GM12872 (cell line): ENCODE measurements at regions not wholly inside any gene's neighbourhood (a gene's known extent, or its start where the extent isn't known, plus 50 kb on each side); places are given as distances from the start of the nearest gene placed in this dataset.

Experiments used
- TF ChIP-seq, protein P1 (sequence below): IDR thresholded peaks from 3 replicates; pipeline ENCODE4 v1.5.1; 2011; ENCODE audit warnings: low read depth, mild to moderate bottlenecking, low read length, moderate library complexity; ENCODE audit not compliant: insufficient read depth

DNA sequence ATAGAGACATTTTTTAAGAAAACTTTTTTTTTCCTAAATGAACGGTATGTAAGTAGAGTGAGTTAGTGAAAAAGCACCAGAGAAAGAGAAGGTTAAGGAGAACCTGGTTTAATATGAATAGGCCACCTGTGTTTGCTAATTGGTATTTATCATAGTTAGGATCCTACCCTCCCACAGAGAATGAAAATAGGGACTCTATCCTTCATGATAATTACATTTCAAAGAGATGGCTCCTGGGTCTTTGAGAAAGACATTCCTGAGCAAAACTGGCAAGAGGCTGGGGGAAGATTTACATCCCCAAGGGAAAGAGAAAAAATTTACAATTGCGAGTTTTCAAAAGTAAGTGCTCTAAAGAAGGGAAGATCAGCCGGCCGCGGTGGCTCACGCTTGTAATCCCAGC lies 1284.5 kb downstream of the SLITRK1 start:
- TF ChIP-seq, protein P1, sequence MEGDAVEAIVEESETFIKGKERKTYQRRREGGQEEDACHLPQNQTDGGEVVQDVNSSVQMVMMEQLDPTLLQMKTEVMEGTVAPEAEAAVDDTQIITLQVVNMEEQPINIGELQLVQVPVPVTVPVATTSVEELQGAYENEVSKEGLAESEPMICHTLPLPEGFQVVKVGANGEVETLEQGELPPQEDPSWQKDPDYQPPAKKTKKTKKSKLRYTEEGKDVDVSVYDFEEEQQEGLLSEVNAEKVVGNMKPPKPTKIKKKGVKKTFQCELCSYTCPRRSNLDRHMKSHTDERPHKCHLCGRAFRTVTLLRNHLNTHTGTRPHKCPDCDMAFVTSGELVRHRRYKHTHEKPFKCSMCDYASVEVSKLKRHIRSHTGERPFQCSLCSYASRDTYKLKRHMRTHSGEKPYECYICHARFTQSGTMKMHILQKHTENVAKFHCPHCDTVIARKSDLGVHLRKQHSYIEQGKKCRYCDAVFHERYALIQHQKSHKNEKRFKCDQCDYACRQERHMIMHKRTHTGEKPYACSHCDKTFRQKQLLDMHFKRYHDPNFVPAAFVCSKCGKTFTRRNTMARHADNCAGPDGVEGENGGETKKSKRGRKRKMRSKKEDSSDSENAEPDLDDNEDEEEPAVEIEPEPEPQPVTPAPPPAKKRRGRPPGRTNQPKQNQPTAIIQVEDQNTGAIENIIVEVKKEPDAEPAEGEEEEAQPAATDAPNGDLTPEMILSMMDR, result no peak

DNA sequence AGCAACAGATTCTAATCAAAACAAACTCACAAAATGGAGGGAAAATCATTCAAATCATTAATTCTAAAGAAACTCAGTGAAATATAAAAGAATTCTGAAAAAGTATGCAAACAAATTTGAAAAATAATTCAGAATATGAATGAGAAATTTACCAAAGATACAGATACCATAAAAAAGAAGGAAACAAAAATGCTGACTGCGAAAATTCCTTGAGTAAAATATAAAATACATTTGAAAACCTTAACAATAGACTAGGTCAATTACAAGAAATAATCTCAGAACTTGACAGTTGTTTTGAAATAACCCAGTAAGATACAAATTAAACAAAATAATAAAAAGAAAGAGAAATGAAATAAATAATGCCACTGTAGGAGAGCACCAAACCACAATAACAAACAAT lies 1289.0 kb downstream of the SLITRK1 start:
- TF ChIP-seq, protein P1, result no peak

DNA sequence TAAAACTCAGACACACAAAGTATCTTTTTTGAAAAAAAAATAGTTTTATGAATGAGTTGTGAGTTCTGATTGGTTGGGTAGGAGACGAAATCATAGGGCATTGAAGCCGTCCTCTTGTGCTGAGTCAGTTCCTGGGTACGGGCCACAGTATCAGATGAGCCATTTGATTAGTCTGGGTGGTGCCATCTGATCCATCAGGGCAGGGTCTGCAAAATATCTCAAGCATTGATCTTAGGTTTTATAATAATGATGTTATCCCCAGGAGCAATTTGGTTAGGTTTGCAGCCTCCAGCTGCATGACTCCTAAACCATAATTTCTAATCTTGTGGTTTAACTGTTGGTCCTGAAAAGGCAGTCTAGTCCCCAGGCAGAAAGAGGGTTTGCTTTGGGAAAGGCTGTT lies 1310.6 kb downstream of the SLITRK1 start:
- TF ChIP-seq, protein P1, result no peak

DNA sequence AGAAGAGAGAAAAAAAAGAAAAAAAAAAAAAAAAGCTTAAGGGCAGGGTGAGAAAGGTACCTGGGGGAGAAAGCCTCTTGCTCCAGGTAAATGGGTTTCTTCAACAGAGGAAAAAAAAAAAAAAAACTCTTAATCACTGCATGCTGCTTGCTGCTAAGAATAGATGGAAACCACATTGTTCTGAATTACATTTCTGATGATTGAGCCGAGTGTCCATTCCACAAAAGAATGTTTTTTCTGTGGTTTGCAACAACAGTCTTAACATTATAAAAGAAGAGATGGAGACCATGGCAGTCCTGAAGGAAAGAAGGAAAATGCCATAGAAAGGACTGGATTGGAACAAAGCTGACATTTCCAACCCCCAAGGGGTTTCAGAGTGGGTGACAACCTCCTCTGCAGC lies 1312.7 kb downstream of the SLITRK1 start:
- TF ChIP-seq, protein P1, result no peak

DNA sequence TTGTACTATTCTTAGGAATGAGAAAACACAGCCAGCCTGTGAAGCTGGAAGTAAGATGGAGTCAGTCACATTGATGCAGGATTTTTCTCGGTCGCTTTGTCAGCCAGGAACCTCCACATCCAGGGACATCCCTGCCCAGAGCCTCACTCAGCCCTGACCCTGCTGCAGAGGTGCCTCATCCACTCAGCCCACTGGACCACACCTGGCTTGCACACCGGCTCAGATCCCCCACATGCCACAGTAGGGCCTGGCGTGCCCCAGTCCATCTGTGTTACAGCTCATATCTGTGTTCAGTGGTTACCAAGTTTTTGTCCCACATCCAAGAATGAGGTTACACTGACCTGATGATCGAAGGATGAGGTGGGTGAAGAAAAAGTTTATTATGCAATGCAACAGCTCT lies 1315.4 kb downstream of the SLITRK1 start:
- TF ChIP-seq, protein P1, result no peak

DNA sequence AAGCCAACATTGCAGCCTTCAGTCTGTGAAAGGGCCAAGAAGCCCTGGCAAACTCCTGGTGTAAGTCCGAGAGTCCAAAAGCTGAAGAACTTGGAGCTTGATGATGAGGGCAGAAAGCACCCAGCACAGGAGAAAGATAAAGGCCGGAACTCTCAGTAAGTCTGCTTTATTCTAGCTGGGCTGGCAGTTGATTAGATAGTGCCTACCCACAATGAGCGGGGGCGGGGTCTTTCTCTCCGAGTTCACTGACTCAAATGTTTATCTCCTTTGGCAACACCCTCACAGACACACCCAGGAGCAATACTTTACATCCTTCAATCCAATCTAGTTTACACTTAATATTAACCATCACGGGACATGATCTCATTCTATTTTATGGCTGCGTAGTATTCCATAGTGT lies 1317.1 kb downstream of the SLITRK1 start:
- TF ChIP-seq, protein P1, result no peak

DNA sequence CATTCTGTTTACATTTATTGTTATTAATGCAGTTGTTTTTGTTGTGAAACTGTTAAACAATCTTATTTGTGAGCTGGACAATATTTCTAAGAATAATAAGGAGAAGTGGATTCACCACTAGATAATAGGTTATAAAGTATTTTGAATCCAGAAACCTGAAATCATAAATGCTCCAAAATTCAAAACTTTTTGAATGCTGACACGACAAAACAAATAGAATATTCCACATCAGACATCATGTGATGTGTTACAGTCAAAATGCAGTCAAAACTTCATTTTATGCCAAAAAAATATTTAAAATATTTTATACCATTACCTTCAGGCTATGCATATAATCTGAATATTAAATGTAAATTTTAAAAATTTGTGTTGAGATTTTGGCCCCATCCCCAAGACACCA lies 1321.4 kb downstream of the SLITRK1 start:
- TF ChIP-seq, protein P1, result no peak

DNA sequence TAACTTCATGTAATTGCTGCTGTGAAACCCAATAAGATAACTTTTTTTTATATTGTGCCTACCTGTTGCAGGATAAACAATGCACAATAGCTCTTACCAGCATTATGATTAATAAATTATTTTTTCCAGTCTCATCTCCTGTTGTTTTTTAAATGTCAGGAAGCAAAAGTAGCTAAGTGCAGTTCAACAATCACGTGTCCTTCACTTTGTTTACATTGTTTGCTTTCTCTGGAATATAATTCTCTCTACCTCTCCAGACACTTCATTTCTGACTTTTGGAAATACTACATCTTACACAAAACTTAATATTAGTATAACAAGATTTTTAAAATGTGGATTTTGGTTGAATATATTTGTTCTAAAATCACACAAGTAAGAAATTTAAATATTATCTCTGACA lies 1359.4 kb downstream of the SLITRK1 start:
- TF ChIP-seq, protein P1, result no peak
